22Rv1 (cell line): ENCODE measurements at regions not wholly inside any gene's neighbourhood (a gene's known extent, or its start where the extent isn't known, plus 50 kb on each side); places are given as distances from the start of the nearest gene placed in this dataset.

Experiments
- ZFX ChIP-seq: fragments of 450-650 bp; IDR thresholded peaks from 2 replicates; pipeline ENCODE4 v1.6.1; 2017; ENCODE audit warnings: antibody characterized with exemption, borderline replicate concordance
- TF ChIP-seq, protein P1 (sequence below): fragments of 450-650 bp; IDR thresholded peaks from 2 replicates; pipeline ENCODE4 v1.5.1; 2017; ENCODE audit warnings: mild to moderate bottlenecking

DNA sequence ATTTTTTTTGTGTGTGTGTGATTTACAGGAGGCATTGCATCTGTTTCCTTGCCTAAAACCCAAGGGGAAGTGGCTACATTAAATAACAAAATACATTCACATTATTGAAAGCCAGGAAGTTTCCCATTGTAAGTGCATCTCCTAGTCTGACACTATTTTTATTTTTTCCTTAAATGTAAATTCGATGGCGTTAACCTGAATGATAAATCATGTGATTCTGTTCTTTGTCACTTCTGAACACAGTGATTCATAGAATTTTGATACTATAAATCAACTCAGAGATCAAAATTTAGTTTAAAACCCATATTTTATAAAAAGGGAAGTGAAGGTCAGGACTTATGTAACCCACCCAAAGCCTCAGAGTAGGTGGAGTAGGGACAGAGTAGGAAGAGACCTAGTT, 258.1 kb downstream of the GABRG1 start:
- TF ChIP-seq, protein P1, sequence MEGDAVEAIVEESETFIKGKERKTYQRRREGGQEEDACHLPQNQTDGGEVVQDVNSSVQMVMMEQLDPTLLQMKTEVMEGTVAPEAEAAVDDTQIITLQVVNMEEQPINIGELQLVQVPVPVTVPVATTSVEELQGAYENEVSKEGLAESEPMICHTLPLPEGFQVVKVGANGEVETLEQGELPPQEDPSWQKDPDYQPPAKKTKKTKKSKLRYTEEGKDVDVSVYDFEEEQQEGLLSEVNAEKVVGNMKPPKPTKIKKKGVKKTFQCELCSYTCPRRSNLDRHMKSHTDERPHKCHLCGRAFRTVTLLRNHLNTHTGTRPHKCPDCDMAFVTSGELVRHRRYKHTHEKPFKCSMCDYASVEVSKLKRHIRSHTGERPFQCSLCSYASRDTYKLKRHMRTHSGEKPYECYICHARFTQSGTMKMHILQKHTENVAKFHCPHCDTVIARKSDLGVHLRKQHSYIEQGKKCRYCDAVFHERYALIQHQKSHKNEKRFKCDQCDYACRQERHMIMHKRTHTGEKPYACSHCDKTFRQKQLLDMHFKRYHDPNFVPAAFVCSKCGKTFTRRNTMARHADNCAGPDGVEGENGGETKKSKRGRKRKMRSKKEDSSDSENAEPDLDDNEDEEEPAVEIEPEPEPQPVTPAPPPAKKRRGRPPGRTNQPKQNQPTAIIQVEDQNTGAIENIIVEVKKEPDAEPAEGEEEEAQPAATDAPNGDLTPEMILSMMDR: no peak
- TF ChIP-seq ZFX: no peak
